ENCODE measurements at regions not wholly inside any gene's neighbourhood (a gene's known extent, or its start where the extent isn't known, plus 50 kb on each side); places are given as distances from the start of the nearest gene placed in this dataset.

- H3K79me2 ChIP-seq (ENCODE audit: control insufficient read depth, insufficient read depth, low read length): no peaks in the 10 kb centered on the region
- H3K9ac ChIP-seq (ENCODE audit: low read length): no peak overlapping the region
- TF ChIP-seq, protein P1, sequence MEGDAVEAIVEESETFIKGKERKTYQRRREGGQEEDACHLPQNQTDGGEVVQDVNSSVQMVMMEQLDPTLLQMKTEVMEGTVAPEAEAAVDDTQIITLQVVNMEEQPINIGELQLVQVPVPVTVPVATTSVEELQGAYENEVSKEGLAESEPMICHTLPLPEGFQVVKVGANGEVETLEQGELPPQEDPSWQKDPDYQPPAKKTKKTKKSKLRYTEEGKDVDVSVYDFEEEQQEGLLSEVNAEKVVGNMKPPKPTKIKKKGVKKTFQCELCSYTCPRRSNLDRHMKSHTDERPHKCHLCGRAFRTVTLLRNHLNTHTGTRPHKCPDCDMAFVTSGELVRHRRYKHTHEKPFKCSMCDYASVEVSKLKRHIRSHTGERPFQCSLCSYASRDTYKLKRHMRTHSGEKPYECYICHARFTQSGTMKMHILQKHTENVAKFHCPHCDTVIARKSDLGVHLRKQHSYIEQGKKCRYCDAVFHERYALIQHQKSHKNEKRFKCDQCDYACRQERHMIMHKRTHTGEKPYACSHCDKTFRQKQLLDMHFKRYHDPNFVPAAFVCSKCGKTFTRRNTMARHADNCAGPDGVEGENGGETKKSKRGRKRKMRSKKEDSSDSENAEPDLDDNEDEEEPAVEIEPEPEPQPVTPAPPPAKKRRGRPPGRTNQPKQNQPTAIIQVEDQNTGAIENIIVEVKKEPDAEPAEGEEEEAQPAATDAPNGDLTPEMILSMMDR (IDR thresholded peaks at IDR 0.05): no peak
- no peak for TF ChIP-seq EZH2 (IDR thresholded peaks at IDR 0.05; ENCODE audit: borderline replicate concordance, insufficient read depth, low read depth, low read length, poor library complexity, severe bottlenecking)
- Mint-ChIP-seq H3K27me3 (no peaks in the 10 kb centered on the region), H3K4me1 (no peaks in the 10 kb centered on the region), H3K4me3 (no peak overlapping the region), H3K9me3 (ENCODE audit: insufficient read depth) (peaks cover 2% of the 10 kb centered on the region), H3K27ac (no peak overlapping the region)
- H3K4me2 ChIP-seq (replicated peaks; ENCODE audit: low read depth, low read length, poor library complexity, severe bottlenecking): no peak overlapping the region
- H2AFZ ChIP-seq (ENCODE audit: insufficient read depth, low read depth, low read length, poor library complexity, severe bottlenecking): no peak overlapping the region
- intact Hi-C loops (cut with micrococcal nuclease): no loop called here
- no peaks in the 10 kb centered on the region for H3K36me3 ChIP-seq (replicated peaks in 1 of 2; ENCODE audit: control extremely low read depth in 1 of 2, control insufficient read depth in 1 of 2, extremely low read depth in 1 of 2, insufficient read depth in 2 of 2, low read length in 1 of 2)
- H4K20me1 ChIP-seq (ENCODE audit: control insufficient read depth, insufficient read depth, low read length, poor library complexity, severe bottlenecking): no peaks in the 10 kb centered on the region
- H3K4me1 ChIP-seq (ENCODE audit: control insufficient read depth in 2 of 2, insufficient read depth in 2 of 2, low read length in 2 of 2): no peaks in the 10 kb centered on the region
- CTCF ChIA-PET: no interaction called here
- POLR2A ChIA-PET: no interaction called here
- no peak overlapping the region for H3K27ac ChIP-seq (ENCODE audit: low read length in 2 of 2)
- no peaks in the 10 kb centered on the region for H3K27me3 ChIP-seq (replicated peaks in 1 of 4; ENCODE audit: control extremely low read depth in 1 of 4, control insufficient read depth in 3 of 4, insufficient read depth in 4 of 4, low read length in 3 of 4)
- DNase-seq (no peak), ATAC-seq (ENCODE audit: low read depth) (no peak)
- H3K4me3 ChIP-seq (ENCODE audit: control extremely low read depth in 1 of 5, extremely low read depth in 1 of 5, insufficient read depth in 1 of 5, low read depth in 2 of 5, low read length in 4 of 5): no peak overlapping the region
- peaks cover 0 to 11% (median 0%) of the 10 kb centered on the region in 3 donors for H3K9me3 ChIP-seq (ENCODE audit: control extremely low read depth in 1 of 3, control insufficient read depth in 2 of 3, insufficient read depth in 1 of 3, low read length in 2 of 3)
- 100% methylated on average over 1 of the region's 1 CpG for WGBS (ENCODE audit: insufficient coverage)
Measured at GRCh38 chr6:94673251-94673650, 904.1 kb upstream of the MANEA start.

GRCh38 chr6:94670017-94670416, 907.3 kb upstream of the MANEA start:
- no peak overlapping the region for H3K4me3 Mint-ChIP-seq
- 100% methylated on average over 1 of the region's 3 CpGs for WGBS (ENCODE audit: insufficient coverage)
- H4K20me1 ChIP-seq (ENCODE audit: control insufficient read depth, insufficient read depth, low read length, poor library complexity, severe bottlenecking): no peaks in the 10 kb centered on the region

More at GRCh38 chr6:94670017-94670416, 907.3 kb upstream of the MANEA start:
- no peaks in the 10 kb centered on the region for H3K4me1 ChIP-seq (ENCODE audit: control insufficient read depth in 2 of 2, insufficient read depth in 2 of 2, low read length in 2 of 2)
- H3K4me3 ChIP-seq (ENCODE audit: control extremely low read depth in 1 of 5, extremely low read depth in 1 of 5, insufficient read depth in 1 of 5, low read depth in 2 of 5, low read length in 4 of 5): no peak overlapping the region
- no peaks in the 10 kb centered on the region for H3K27me3 Mint-ChIP-seq
- no peak overlapping the region for H3K9ac ChIP-seq (ENCODE audit: low read length)
- H2AFZ ChIP-seq (ENCODE audit: insufficient read depth, low read depth, low read length, poor library complexity, severe bottlenecking): no peak overlapping the region
- no peak overlapping the region for H3K27ac Mint-ChIP-seq
- no peak for DNase-seq
- ChIA-PET CTCF (no interaction called here), POLR2A (no interaction called here)
- intact Hi-C loops (cut with micrococcal nuclease): no loop called here
- no peaks in the 10 kb centered on the region for H3K27me3 ChIP-seq (replicated peaks in 1 of 4; ENCODE audit: control extremely low read depth in 1 of 4, control insufficient read depth in 3 of 4, insufficient read depth in 4 of 4, low read length in 3 of 4)
- no peaks in the 10 kb centered on the region for H3K36me3 ChIP-seq (replicated peaks in 1 of 2; ENCODE audit: control extremely low read depth in 1 of 2, control insufficient read depth in 1 of 2, extremely low read depth in 1 of 2, insufficient read depth in 2 of 2, low read length in 1 of 2)
- ATAC-seq (ENCODE audit: low read depth): no peak
- H3K9me3 Mint-ChIP-seq (ENCODE audit: insufficient read depth): no peaks in the 10 kb centered on the region
- peaks cover 0 to 11% (median 0%) of the 10 kb centered on the region in 3 donors for H3K9me3 ChIP-seq (ENCODE audit: control extremely low read depth in 1 of 3, control insufficient read depth in 2 of 3, insufficient read depth in 1 of 3, low read length in 2 of 3)
- no peak overlapping the region for H3K4me2 ChIP-seq (replicated peaks; ENCODE audit: low read depth, low read length, poor library complexity, severe bottlenecking)
- no peaks in the 10 kb centered on the region for H3K79me2 ChIP-seq (ENCODE audit: control insufficient read depth, insufficient read depth, low read length)
- no peaks in the 10 kb centered on the region for H3K4me1 Mint-ChIP-seq
- no peak overlapping the region for H3K27ac ChIP-seq (ENCODE audit: low read length in 2 of 2)
- TF ChIP-seq EZH2 (IDR thresholded peaks at IDR 0.05; ENCODE audit: borderline replicate concordance, insufficient read depth, low read depth, low read length, poor library complexity, severe bottlenecking): no peak
- TF ChIP-seq, protein P1 (IDR thresholded peaks at IDR 0.05): no peak

Measured in B cell (primary cell).